IMR-90 (cell line): ENCODE measurements at regions not wholly inside any gene's neighbourhood (a gene's known extent, or its start where the extent isn't known, plus 50 kb on each side); places are given as distances from the start of the nearest gene placed in this dataset.

Experiments
- ATAC-seq: fragments of 200-7000 bp; cut with Tn5 transposase; 2 replicates; pipeline ENCODE4 v1.9.1; 2020; ENCODE audit warnings: low read depth, mild to moderate bottlenecking, moderate library complexity
- BruUV-seq: library from RNA; stranded (reverse); fragments of 400-500 nt; replicated peaks from 2 replicates; lab custom pipeline; 2021; lab: Mats Ljungman, UMichigan
- CTCF ChIA-PET: fragments of 300-600 bp; formaldehyde crosslinking; extraction: SDS; loops from one replicate; lab custom pipeline; 2021; ENCODE audit warnings: antibody characterized with exemption; lab: Yijun Ruan, JAX
- POLR2A ChIA-PET: fragments of 300-600 bp; sonication (Branson Sonifier 250); formaldehyde crosslinking; loops from one replicate; lab custom pipeline; 2022; ENCODE audit warnings: antibody characterized with exemption; ENCODE audit not compliant: unreplicated experiment; lab: Charles Lee
- DNase-seq: peaks from one replicate; pipeline ENCODE4 v3.0.0; 2013
- H2AFZ ChIP-seq: replicated peaks from 2 replicates; pipeline ENCODE3; 2013; ENCODE audit warnings: low read length, mild to moderate bottlenecking; ENCODE audit not compliant: poor library complexity
- H2AK5ac ChIP-seq: 2 replicates; pipeline ENCODE4 v1.6.1; 2013; ENCODE audit warnings: low read depth, low read length, inconsistent platforms
- H2AK9ac ChIP-seq: replicated peaks from 2 replicates; pipeline ENCODE3; 2013; ENCODE audit warnings: mild to moderate bottlenecking, low read depth, low read length, moderate library complexity; ENCODE audit not compliant: poor library complexity
- H2BK120ac ChIP-seq: 2 replicates; pipeline ENCODE4 v1.6.1; 2013; ENCODE audit warnings: low read depth, low read length, inconsistent platforms
- H2BK15ac ChIP-seq: 3 replicates; pipeline ENCODE4 v1.6.1; 2013; ENCODE audit warnings: low read depth, low read length, inconsistent platforms
- H2BK20ac ChIP-seq: 2 replicates; pipeline ENCODE4 v1.6.1; 2013; ENCODE audit warnings: low read depth, mild to moderate bottlenecking, inconsistent platforms, low read length, moderate library complexity
- H2BK5ac ChIP-seq: 2 replicates; pipeline ENCODE4 v1.6.1; 2013; ENCODE audit warnings: mild to moderate bottlenecking, low read depth, low read length, inconsistent platforms; ENCODE audit not compliant: poor library complexity, severe bottlenecking
- H3K14ac ChIP-seq: replicated peaks from 2 replicates; pipeline ENCODE4 v1.6.1; 2013; ENCODE audit warnings: low read depth, low read length, inconsistent platforms
- H3K18ac ChIP-seq: 2 replicates; pipeline ENCODE4 v1.6.1; 2013; ENCODE audit warnings: low read depth, low read length, control low read depth
- H3K23ac ChIP-seq: 2 replicates; pipeline ENCODE4 v1.6.1; 2013; ENCODE audit warnings: low read depth, low read length, inconsistent platforms
- H3K27ac ChIP-seq: 2 replicates; pipeline ENCODE4 v1.5.1; 2013; ENCODE audit warnings: mild to moderate bottlenecking, control low read depth, low read length; ENCODE audit not compliant: insufficient read depth
- H3K27me3 ChIP-seq: 2 replicates; pipeline ENCODE4 v1.6.1; 2013; ENCODE audit warnings: low read length; ENCODE audit not compliant: control insufficient read depth, insufficient read depth
- H3K36me3 ChIP-seq: 2 replicates; pipeline ENCODE4 v1.6.1; 2013; ENCODE audit warnings: low read length, mixed read lengths; ENCODE audit not compliant: control insufficient read depth, insufficient read depth
- H3K4ac ChIP-seq: 2 replicates; pipeline ENCODE4 v1.6.1; 2013; ENCODE audit warnings: low read depth, low read length, inconsistent platforms
- H3K4me1 ChIP-seq: 2 replicates; pipeline ENCODE4 v1.6.1; 2013; ENCODE audit warnings: low read length, mixed read lengths; ENCODE audit not compliant: control insufficient read depth, insufficient read depth
- H3K4me2 ChIP-seq: 2 replicates; pipeline ENCODE4 v1.6.1; 2013; ENCODE audit warnings: low read depth, mild to moderate bottlenecking, control low read depth, low read length, moderate library complexity
- H3K4me3 ChIP-seq: 2 replicates; pipeline ENCODE4 v1.5.1; 2013; ENCODE audit warnings: low read depth, mild to moderate bottlenecking, control low read depth, low read length, moderate library complexity; ENCODE audit not compliant: insufficient read depth
- H3K56ac ChIP-seq: 2 replicates; pipeline ENCODE4 v1.6.1; 2013; ENCODE audit warnings: low read length, inconsistent platforms; ENCODE audit not compliant: insufficient read depth; ENCODE audit errors: extremely low read depth
- H3K79me1 ChIP-seq, 2 experiments: 2 replicates each; pipeline ENCODE4 v1.6.1; 2013; ENCODE audit warnings: low read length in 2 of 2, inconsistent platforms in 1 of 2, low read depth in 1 of 2
- H3K9ac ChIP-seq: 2 replicates; pipeline ENCODE4 v1.6.1; 2013; ENCODE audit warnings: low read depth, low read length, control low read depth
- H3K9me1 ChIP-seq: 2 replicates; pipeline ENCODE4 v1.6.1; 2013; ENCODE audit warnings: low read length, inconsistent platforms; ENCODE audit not compliant: insufficient read depth
- H3K9me3 ChIP-seq: 2 replicates; pipeline ENCODE4 v1.6.1; 2013; ENCODE audit warnings: low read length; ENCODE audit not compliant: control insufficient read depth, insufficient read depth
- H4K20me1 ChIP-seq: 2 replicates; pipeline ENCODE4 v1.6.1; 2013; ENCODE audit warnings: low read length, inconsistent platforms; ENCODE audit not compliant: insufficient read depth
- H4K5ac ChIP-seq: 2 replicates; pipeline ENCODE4 v1.6.1; 2013; ENCODE audit warnings: mild to moderate bottlenecking, low read depth, low read length, control low read depth
- H4K8ac ChIP-seq, 2 experiments: 2 replicates each; pipeline ENCODE4 v1.6.1; 2013; ENCODE audit warnings: low read depth in 2 of 2, low read length in 2 of 2, control low read depth in 1 of 2, inconsistent platforms in 1 of 2
- H4K91ac ChIP-seq: 2 replicates; pipeline ENCODE4 v1.6.1; 2013; ENCODE audit warnings: low read depth, low read length, inconsistent platforms; ENCODE audit not compliant: insufficient read depth
- CHD1 ChIP-seq: IDR thresholded peaks from 2 replicates; pipeline ENCODE4 v1.6.1; 2012; ENCODE audit warnings: low read depth, low read length, improper control_type of control experiment
- CTCF ChIP-seq: conservative IDR thresholded peaks from 2 replicates; pipeline ENCODE4 v1.5.1; 2012; ENCODE audit warnings: mild to moderate bottlenecking, low read depth, low read length, improper control_type of control experiment
- MAFK ChIP-seq: IDR thresholded peaks from 2 replicates; pipeline ENCODE4 v1.6.1; 2012; ENCODE audit warnings: low read depth, low read length, improper control_type of control experiment
- MAZ ChIP-seq: IDR thresholded peaks from 2 replicates; pipeline ENCODE4 v1.6.1; 2012; ENCODE audit warnings: low read depth, mild to moderate bottlenecking, low read length, improper control_type of control experiment, moderate library complexity, borderline replicate concordance
- MXI1 ChIP-seq: IDR thresholded peaks from 2 replicates; pipeline ENCODE4 v1.6.1; 2012; ENCODE audit warnings: low read depth, mild to moderate bottlenecking, low read length, moderate library complexity, borderline replicate concordance
- NFE2L2 ChIP-seq: fragments of 150-350 bp; IDR thresholded peaks from 2 replicates; pipeline ENCODE4 v1.6.1; 2016; ENCODE audit warnings: low read depth, mild to moderate bottlenecking, low read length
- RCOR1 ChIP-seq: IDR thresholded peaks from 2 replicates; pipeline ENCODE4 v1.6.1; 2012; ENCODE audit warnings: mild to moderate bottlenecking, low read length, improper control_type of control experiment; ENCODE audit not compliant: insufficient replicate concordance
- RFX5 ChIP-seq: IDR thresholded peaks from 2 replicates; pipeline ENCODE4 v1.8.0; 2012; ENCODE audit warnings: low read depth, mild to moderate bottlenecking, low read length, moderate library complexity
- WGBS, 2 experiments: methylation state at CpG; one replicate each; pipeline versions ENCODE4 v1.1.5 to v1.1.7; 2013; ENCODE audit warnings: missing lambda C conversion rate in 2 of 2; ENCODE audit not compliant: insufficient read length in 1 of 2; ENCODE audit errors: extremely low coverage in 2 of 2; 5-methylcytosine and 5-hydroxymethylcytosine counted together
- dilution Hi-C: fragments of 300-500 bp; cut with HindIII; formaldehyde crosslinking; loops from one replicate; pipeline ENCODE4 v1.14.3; 2018; ENCODE audit warnings: low sequenced_read_pairs; ENCODE audit not compliant: unreplicated experiment
- in situ Hi-C: fragments of 300-500 bp; cut with MboI; formaldehyde crosslinking; loops from 3 replicates; pipeline ENCODE4 v1.14.3; 2019; ENCODE audit warnings: low sequenced_read_pairs, inconsistent platforms, mixed read lengths
- intact Hi-C: fragments of 100-400 bp; cut with micrococcal nuclease; formaldehyde crosslinking; loops from 2 replicates; pipeline ENCODE4 v1.10.0; 2022
- TF ChIP-seq, protein P1 (sequence below): fragments of 150-350 bp; IDR thresholded peaks from 2 replicates; pipeline ENCODE4 v1.6.1; 2017; ENCODE audit warnings: mild to moderate bottlenecking, antibody characterized with exemption, low read length, low read depth

GRCh38 chr2:181818840-181819239, 72.7 kb upstream of the ITPRID2 start:
- H2AFZ ChIP-seq = no peak overlapping the region
- H3K4ac ChIP-seq = no peak overlapping the region
- ChIA-PET CTCF (interaction anchor here (1.5 kb wide), 1 partner anchor 34 kb away, joined by 3 read pairs; no protein-coding TSS in a partner anchor), POLR2A (no interaction called here)
- no peak overlapping the region for H3K9ac ChIP-seq
- H2BK20ac ChIP-seq = no peak overlapping the region
- H3K14ac ChIP-seq = no peak overlapping the region
- no CpG with 5 or more reads among the region's 1 CpG for WGBS, 2 experiments
- no peak overlapping the region for H4K91ac ChIP-seq
- no peak overlapping the region for H2BK15ac ChIP-seq
- H3K23ac ChIP-seq = no peak overlapping the region; the same call in 1 of the 2 replicates
- H3K79me1 ChIP-seq = no peaks in the 10 kb centered on the region
- no peak overlapping the region for H3K4me2 ChIP-seq
- H2AK9ac ChIP-seq = no peak overlapping the region
- no peak overlapping the region for H4K5ac ChIP-seq
- H4K20me1 ChIP-seq = no peaks in the 10 kb centered on the region
- H3K4me1 ChIP-seq = peaks cover 2% of the 10 kb centered on the region
- H3K36me3 ChIP-seq = no peaks in the 10 kb centered on the region
- no peaks in the 10 kb centered on the region for H3K9me3 ChIP-seq
- intact Hi-C loops = no loop called here
- BruUV-seq = no TSS peak
- H4K8ac ChIP-seq = no peak overlapping the region; a peak in 1 of 4 replicates
- no peak overlapping the region for H3K27ac ChIP-seq
- H2AK5ac ChIP-seq = no peak overlapping the region
- no peaks in the 10 kb centered on the region for H3K27me3 ChIP-seq
- no peak overlapping the region for H3K18ac ChIP-seq
- dilution Hi-C loops = no loop called here
- H3K9me1 ChIP-seq = no peaks in the 10 kb centered on the region
- H2BK120ac ChIP-seq = no peak overlapping the region
- no peak overlapping the region for H3K56ac ChIP-seq
- H3K4me3 ChIP-seq = no peak overlapping the region
- H2BK5ac ChIP-seq = no peak overlapping the region
- in situ Hi-C loops = no loop called here
- TF ChIP-seq RCOR1 = no peak
- no peak for TF ChIP-seq CTCF
- no peak for TF ChIP-seq RFX5
- TF ChIP-seq, protein P1, sequence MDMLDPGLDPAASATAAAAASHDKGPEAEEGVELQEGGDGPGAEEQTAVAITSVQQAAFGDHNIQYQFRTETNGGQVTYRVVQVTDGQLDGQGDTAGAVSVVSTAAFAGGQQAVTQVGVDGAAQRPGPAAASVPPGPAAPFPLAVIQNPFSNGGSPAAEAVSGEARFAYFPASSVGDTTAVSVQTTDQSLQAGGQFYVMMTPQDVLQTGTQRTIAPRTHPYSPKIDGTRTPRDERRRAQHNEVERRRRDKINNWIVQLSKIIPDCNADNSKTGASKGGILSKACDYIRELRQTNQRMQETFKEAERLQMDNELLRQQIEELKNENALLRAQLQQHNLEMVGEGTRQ = no peak
- TF ChIP-seq MAFK = no peak
- TF ChIP-seq MAZ = no peak
- no peak for TF ChIP-seq MXI1
- TF ChIP-seq CHD1 = no peak
- no peak for TF ChIP-seq NFE2L2
- ATAC-seq (no peak), DNase-seq (no peak)
